ENCODE measurements at regions not wholly inside any gene's neighbourhood (a gene's known extent, or its start where the extent isn't known, plus 50 kb on each side); places are given as distances from the start of the nearest gene placed in this dataset.

GRCh38 chr9:107684224-107684623, 194.7 kb upstream of the KLF4 start:
- TF ChIP-seq CTCF (conservative IDR thresholded peaks at IDR 0.05; ENCODE audit: low read depth, low read length) (no peak), EZH2 (IDR thresholded peaks at IDR 0.05; ENCODE audit: low read length, unreplicated experiment) (no peak), EZH2phosphoT487 (IDR thresholded peaks at IDR 0.05; ENCODE audit: borderline replicate concordance, low read length) (no peak)
